A549 (cell line): ENCODE measurements at regions not wholly inside any gene's neighbourhood (a gene's known extent, or its start where the extent isn't known, plus 50 kb on each side); places are given as distances from the start of the nearest gene placed in this dataset.

Experiments used
- ATAC-seq, 2 experiments: fragments of 200-7000 bp in 1 of 2; fragments of >200 bp in 1 of 2; cut with Nextera tagmentation in 1 of 2; cut with Tn5 transposase in 1 of 2; 3 replicates each; pipeline versions ENCODE4 v1.8.0 to v1.9.1; 2018 to 2020; ENCODE audit warnings: mild to moderate bottlenecking in 1 of 2, moderate library complexity in 1 of 2
- CTCF ChIA-PET: fragments of 300-600 bp; sonication (Branson Sonifier 250); formaldehyde crosslinking; extraction: SDS; loops from one replicate; lab custom pipeline; 2021; ENCODE audit warnings: antibody characterized with exemption, inconsistent platforms; lab: Yijun Ruan, JAX
- POLR2A ChIA-PET: fragments of 350-600 bp; formaldehyde crosslinking; extraction: SDS; loops from one replicate; lab custom pipeline; 2021; ENCODE audit warnings: antibody characterized with exemption, inconsistent platforms; lab: Yijun Ruan, JAX
- DNase-seq, 2 experiments: peaks; one replicate each; pipeline versions ENCODE4 v3.0.0 to v3.0.0-alpha.2; 2011 to 2016; ENCODE audit warnings: low read depth in 1 of 2, low spot score in 1 of 2
- FAIRE-seq: peaks from 2 replicates; lab custom pipeline; 2011; peaks lifted over from hg19 to GRCh38; lab: Jason Lieb, UNC
- H3K27ac ChIP-seq, 2 experiments: fragments of >200 bp; sonication (Bioruptor Twin); formaldehyde crosslinking; 3 replicates each; pipeline ENCODE4 v1.5.1; 2016 to 2017
- H3K4me1 ChIP-seq: fragments of >200 bp; sonication (Bioruptor Twin); formaldehyde crosslinking; 3 replicates; pipeline ENCODE4 v1.6.1; 2016
- H3K4me2 ChIP-seq: fragments of >200 bp; sonication (Bioruptor Twin); formaldehyde crosslinking; 3 replicates; pipeline ENCODE4 v1.6.1; 2016
- H3K4me3 ChIP-seq: fragments of >200 bp; sonication (Bioruptor Twin); formaldehyde crosslinking; 3 replicates; pipeline ENCODE4 v1.5.1; 2016
- H3K9me3 ChIP-seq: fragments of >200 bp; sonication (Bioruptor Twin); formaldehyde crosslinking; 3 replicates; pipeline ENCODE4 v1.6.1; 2016
- CBX2 ChIP-seq: fragments of 200-600 bp; sonication (generic); IDR thresholded peaks from 2 replicates; pipeline ENCODE4 v1.6.1; 2016; ENCODE audit warnings: low read depth, mild to moderate bottlenecking, borderline replicate concordance
- CHD4 ChIP-seq: fragments of 200-600 bp; sonication (generic); IDR thresholded peaks from 2 replicates; pipeline ENCODE4 v1.6.1; 2016; ENCODE audit warnings: antibody characterized with exemption, mild to moderate bottlenecking, borderline replicate concordance
- EHF ChIP-seq: fragments of 250-450 bp; sonication (Bioruptor Pico); IDR thresholded peaks from 2 replicates; pipeline ENCODE4 v1.5.0; 2020; ENCODE audit warnings: mild to moderate bottlenecking
- ESRRA ChIP-seq: fragments of 150-350 bp; IDR thresholded peaks from 2 replicates; pipeline ENCODE4 v1.6.1; 2014; ENCODE audit warnings: mild to moderate bottlenecking, low read length, borderline replicate concordance
- FOSB ChIP-seq: fragments of 250-450 bp; sonication (Bioruptor Pico); IDR thresholded peaks from 2 replicates; pipeline ENCODE4 v1.5.0; 2020; ENCODE audit warnings: mild to moderate bottlenecking, moderate library complexity
- JUN ChIP-seq, 2 experiments: fragments of >200 bp; sonication (Bioruptor Twin); formaldehyde crosslinking; IDR thresholded peaks; 2 replicates in 1 of 2; 3 replicates in 1 of 2; pipeline ENCODE4 v1.6.1; 2016 to 2017
- JUNB ChIP-seq: fragments of >200 bp; sonication (Bioruptor Twin); formaldehyde crosslinking; IDR thresholded peaks from 2 replicates; pipeline ENCODE4 v1.6.1; 2016
- KDM1A ChIP-seq: fragments of 200-600 bp; sonication (generic); IDR thresholded peaks from 2 replicates; pipeline ENCODE4 v1.6.1; 2016; ENCODE audit warnings: low read depth, mild to moderate bottlenecking
- MAFK ChIP-seq: fragments of 450-650 bp; IDR thresholded peaks from 2 replicates; pipeline ENCODE4 v1.6.1; 2014; ENCODE audit not compliant: partially characterized antibody
- NFE2L2 ChIP-seq: fragments of 150-350 bp; conservative IDR thresholded peaks from 2 replicates; pipeline ENCODE4 v1.6.1; 2014; ENCODE audit warnings: low read length
- NPAS2 ChIP-seq: fragments of 250-450 bp; sonication (Bioruptor Pico); IDR thresholded peaks from 2 replicates; pipeline ENCODE4 v1.8.0; 2022; ENCODE audit warnings: mild to moderate bottlenecking, moderate library complexity, borderline replicate concordance
- RAD21 ChIP-seq, 2 experiments: fragments of >200 bp in 1 of 2; sonication (Bioruptor Twin) in 1 of 2; formaldehyde crosslinking in 1 of 2; IDR thresholded peaks in 1 of 2; conservative IDR thresholded peaks in 1 of 2; 2 replicates in 1 of 2; 3 replicates in 1 of 2; pipeline ENCODE4 v1.6.1; 2012 to 2018; ENCODE audit warnings: inconsistent platforms in 1 of 2
- RARB ChIP-seq: fragments of 250-450 bp; sonication (Bioruptor Pico); IDR thresholded peaks from 2 replicates; pipeline ENCODE4 v1.8.0; 2021; ENCODE audit warnings: mild to moderate bottlenecking, moderate library complexity
- RCOR1 ChIP-seq: fragments of 150-350 bp; IDR thresholded peaks from 2 replicates; pipeline ENCODE4 v1.6.1; 2014; ENCODE audit warnings: antibody characterized with exemption, low read length, low read depth
- RFX5 ChIP-seq: fragments of 450-650 bp; IDR thresholded peaks from 2 replicates; pipeline ENCODE4 v1.7.1; 2014; ENCODE audit warnings: antibody characterized with exemption, mild to moderate bottlenecking, moderate library complexity
- RNF2 ChIP-seq: fragments of 200-600 bp; sonication (generic); IDR thresholded peaks from 2 replicates; pipeline ENCODE4 v1.6.1; 2016; ENCODE audit warnings: low read depth, mild to moderate bottlenecking, antibody characterized with exemption, moderate library complexity, borderline replicate concordance
- SMC3 ChIP-seq: fragments of >200 bp; sonication (Bioruptor Twin); formaldehyde crosslinking; IDR thresholded peaks from 3 replicates; pipeline ENCODE4 v1.6.1; 2018; ENCODE audit warnings: inconsistent platforms
- TFCP2L1 ChIP-seq: fragments of 250-450 bp; sonication (Bioruptor Pico); IDR thresholded peaks from 2 replicates; pipeline ENCODE4 v1.5.0; 2021; ENCODE audit warnings: mild to moderate bottlenecking
- ZC3H11A ChIP-seq: fragments of 450-650 bp; IDR thresholded peaks from 2 replicates; pipeline ENCODE4 v1.6.1; 2014; ENCODE audit warnings: antibody characterized with exemption, mild to moderate bottlenecking
- ZFP36 ChIP-seq: fragments of 450-650 bp; IDR thresholded peaks from 2 replicates; pipeline ENCODE4 v1.6.1; 2014; ENCODE audit warnings: borderline replicate concordance; ENCODE audit not compliant: partially characterized antibody
- WGBS: methylation state at CpG from one replicate; pipeline ENCODE4 v1.1.6; 2017; ENCODE audit errors: missing lambda C conversion rate; 5-methylcytosine and 5-hydroxymethylcytosine counted together
- TF ChIP-seq, protein P1 (sequence below): fragments of >200 bp; sonication (Bioruptor Twin); formaldehyde crosslinking; IDR thresholded peaks from 3 replicates; pipeline ENCODE4 v1.6.1; 2016
- TF ChIP-seq, protein P2 (sequence below): fragments of >200 bp; sonication (Bioruptor Twin); formaldehyde crosslinking; IDR thresholded peaks from 2 replicates; pipeline ENCODE4 v1.6.1; 2016
- TF ChIP-seq, protein P3 (sequence below): fragments of >200 bp; sonication (Bioruptor Twin); formaldehyde crosslinking; IDR thresholded peaks from 3 replicates; pipeline ENCODE4 v1.5.1; 2016
- TF ChIP-seq, protein P4 (sequence below): fragments of 200-600 bp; sonication (generic); IDR thresholded peaks from 2 replicates; pipeline ENCODE4 v1.6.1; 2016; ENCODE audit warnings: antibody characterized with exemption, mild to moderate bottlenecking, moderate library complexity

DNA sequence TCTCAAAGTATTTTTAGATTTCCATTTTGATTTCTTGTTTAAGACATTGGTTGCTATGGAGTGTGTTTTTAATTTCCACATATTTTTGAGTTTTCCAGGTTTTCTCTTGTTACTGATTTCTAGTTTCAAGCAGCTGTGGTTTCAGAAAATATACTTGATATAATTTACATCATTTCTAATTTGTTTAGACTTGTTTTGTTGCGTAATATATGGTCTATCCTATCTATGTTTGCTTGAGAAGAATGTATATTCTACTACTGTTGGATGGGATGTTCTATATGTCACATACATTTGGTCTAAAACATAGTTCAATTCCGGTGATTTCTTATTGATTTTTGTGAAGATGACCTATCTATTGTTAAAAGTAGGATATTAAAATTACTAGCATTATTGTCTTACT lies 170.5 kb upstream of the EMCN start:
- ChIA-PET CTCF (no interaction called here), POLR2A (no interaction called here)
- no peak overlapping the region for H3K4me3 ChIP-seq
- no peak for ATAC-seq
- no peaks in the 10 kb centered on the region for H3K4me1 ChIP-seq
- H3K27ac ChIP-seq: no peak overlapping the region
- no peak for TF ChIP-seq RNF2
- TF ChIP-seq ESRRA: no peak
- TF ChIP-seq MAFK: no peak
- TF ChIP-seq FOSB (CRISPR knock-in tag): no peak
- TF ChIP-seq, protein P1, sequence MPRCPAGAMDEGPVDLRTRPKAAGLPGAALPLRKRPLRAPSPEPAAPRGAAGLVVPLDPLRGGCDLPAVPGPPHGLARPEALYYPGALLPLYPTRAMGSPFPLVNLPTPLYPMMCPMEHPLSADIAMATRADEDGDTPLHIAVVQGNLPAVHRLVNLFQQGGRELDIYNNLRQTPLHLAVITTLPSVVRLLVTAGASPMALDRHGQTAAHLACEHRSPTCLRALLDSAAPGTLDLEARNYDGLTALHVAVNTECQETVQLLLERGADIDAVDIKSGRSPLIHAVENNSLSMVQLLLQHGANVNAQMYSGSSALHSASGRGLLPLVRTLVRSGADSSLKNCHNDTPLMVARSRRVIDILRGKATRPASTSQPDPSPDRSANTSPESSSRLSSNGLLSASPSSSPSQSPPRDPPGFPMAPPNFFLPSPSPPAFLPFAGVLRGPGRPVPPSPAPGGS: no peak
- no peak for TF ChIP-seq RCOR1
- TF ChIP-seq RARB: no peak
- TF ChIP-seq NFE2L2: no peak
- TF ChIP-seq SMC3: no peak
- no peak for DNase-seq
- no peak for FAIRE-seq
- no peaks in the 10 kb centered on the region for H3K9me3 ChIP-seq
- H3K4me2 ChIP-seq: no peak overlapping the region
- WGBS: 32% methylated on average over 2 of the region's 2 CpGs

DNA sequence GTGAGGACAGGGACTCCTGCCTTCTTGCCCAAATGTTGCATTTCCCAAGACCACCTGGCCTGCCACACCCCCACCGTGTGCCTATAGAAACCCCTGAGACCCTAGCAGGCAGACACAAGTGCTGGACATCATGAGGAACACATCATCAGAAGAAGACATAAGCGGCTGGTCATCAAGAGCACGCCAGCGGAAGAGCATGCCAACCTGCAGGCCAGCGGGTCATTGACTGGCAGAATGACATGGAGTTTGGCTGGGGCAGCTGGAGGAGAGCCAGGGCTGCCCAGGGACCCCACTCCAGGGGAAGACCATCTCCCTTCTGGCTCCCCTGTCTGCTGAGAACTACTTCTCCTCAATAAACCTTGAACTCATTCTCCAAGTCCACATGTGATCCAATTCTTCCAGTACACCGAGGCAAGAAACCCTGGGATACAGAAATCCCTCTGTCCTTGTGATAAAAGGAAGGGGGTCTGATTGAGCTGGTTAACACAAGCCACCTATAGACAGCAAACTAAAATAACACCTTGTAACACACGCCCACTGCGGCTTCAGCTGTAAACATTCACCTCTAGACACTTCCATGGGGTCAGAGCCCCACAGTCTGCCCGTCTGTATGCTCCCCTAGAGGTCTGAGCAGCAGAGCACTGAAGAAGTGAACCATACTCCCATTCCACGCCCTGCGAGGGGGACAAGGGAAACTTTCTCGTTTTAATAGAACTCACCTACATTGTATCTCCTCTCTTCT lies 164.8 kb upstream of the EMCN start:
- FAIRE-seq (no peak), ATAC-seq (no peak), DNase-seq (no peak)
- ChIA-PET POLR2A (no interaction called here), CTCF (no interaction called here)
- Histone ChIP-seq H3K27ac (no peak overlapping the region), H3K4me3 (no peak overlapping the region), H3K4me2 (no peak overlapping the region), H3K4me1 (no peaks in the 10 kb centered on the region), H3K9me3 (no peaks in the 10 kb centered on the region)
- no peak for TF ChIP-seq NPAS2 (CRISPR knock-in tag)
- no peak for TF ChIP-seq CBX2
- no peak for TF ChIP-seq ESRRA
- TF ChIP-seq RFX5: no peak
- TF ChIP-seq CHD4: no peak
- TF ChIP-seq JUN (IDR thresholded peaks at IDR 0.05): no peak
- no peak for TF ChIP-seq TFCP2L1 (CRISPR knock-in tag)
- TF ChIP-seq ZFP36: no peak
- TF ChIP-seq, protein P2, sequence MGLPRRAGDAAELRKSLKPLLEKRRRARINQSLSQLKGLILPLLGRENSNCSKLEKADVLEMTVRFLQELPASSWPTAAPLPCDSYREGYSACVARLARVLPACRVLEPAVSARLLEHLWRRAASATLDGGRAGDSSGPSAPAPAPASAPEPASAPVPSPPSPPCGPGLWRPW: no peak
- no peak for TF ChIP-seq ZC3H11A
- TF ChIP-seq FOSB (CRISPR knock-in tag): no peak
- TF ChIP-seq KDM1A: no peak
- no peak for TF ChIP-seq EHF (CRISPR knock-in tag)
- TF ChIP-seq, protein P3, sequence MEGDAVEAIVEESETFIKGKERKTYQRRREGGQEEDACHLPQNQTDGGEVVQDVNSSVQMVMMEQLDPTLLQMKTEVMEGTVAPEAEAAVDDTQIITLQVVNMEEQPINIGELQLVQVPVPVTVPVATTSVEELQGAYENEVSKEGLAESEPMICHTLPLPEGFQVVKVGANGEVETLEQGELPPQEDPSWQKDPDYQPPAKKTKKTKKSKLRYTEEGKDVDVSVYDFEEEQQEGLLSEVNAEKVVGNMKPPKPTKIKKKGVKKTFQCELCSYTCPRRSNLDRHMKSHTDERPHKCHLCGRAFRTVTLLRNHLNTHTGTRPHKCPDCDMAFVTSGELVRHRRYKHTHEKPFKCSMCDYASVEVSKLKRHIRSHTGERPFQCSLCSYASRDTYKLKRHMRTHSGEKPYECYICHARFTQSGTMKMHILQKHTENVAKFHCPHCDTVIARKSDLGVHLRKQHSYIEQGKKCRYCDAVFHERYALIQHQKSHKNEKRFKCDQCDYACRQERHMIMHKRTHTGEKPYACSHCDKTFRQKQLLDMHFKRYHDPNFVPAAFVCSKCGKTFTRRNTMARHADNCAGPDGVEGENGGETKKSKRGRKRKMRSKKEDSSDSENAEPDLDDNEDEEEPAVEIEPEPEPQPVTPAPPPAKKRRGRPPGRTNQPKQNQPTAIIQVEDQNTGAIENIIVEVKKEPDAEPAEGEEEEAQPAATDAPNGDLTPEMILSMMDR: no peak
- TF ChIP-seq RAD21 (conservative IDR thresholded peaks at IDR 0.05 in 1 of 2, IDR thresholded peaks at IDR 0.05 in 1 of 2): no peak
- no peak for TF ChIP-seq JUNB
- WGBS: 49% methylated on average over 11 of the region's 12 CpGs

DNA sequence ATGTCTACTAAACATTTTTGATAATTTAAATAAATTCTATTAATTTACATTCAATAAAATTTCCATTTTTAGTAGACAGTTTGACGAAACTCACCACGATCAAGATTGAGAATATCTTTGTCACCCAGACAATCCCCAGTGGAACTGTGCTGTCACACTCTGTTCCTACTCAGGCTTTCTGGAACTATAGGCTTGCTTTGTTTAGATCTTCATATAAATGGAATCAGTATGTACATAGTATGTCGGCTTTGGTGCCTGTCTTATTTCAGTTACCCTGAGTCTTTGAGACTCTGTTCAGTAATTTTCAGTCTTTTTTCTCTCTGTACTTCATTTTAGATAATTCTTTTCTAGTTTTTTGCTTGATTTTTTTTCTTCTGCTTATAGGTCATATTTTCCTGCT lies 163.5 kb upstream of the EMCN start:
- CTCF ChIA-PET: no interaction called here
- POLR2A ChIA-PET: no interaction called here
- no peak for DNase-seq
- Histone ChIP-seq H3K4me2 (no peak overlapping the region), H3K4me3 (no peak overlapping the region), H3K9me3 (no peaks in the 10 kb centered on the region), H3K4me1 (no peaks in the 10 kb centered on the region), H3K27ac (no peak overlapping the region)
- ATAC-seq: no peak
- 72% methylated on average over 3 of the region's 3 CpGs for WGBS
- no peak for FAIRE-seq
- TF ChIP-seq, protein P4, sequence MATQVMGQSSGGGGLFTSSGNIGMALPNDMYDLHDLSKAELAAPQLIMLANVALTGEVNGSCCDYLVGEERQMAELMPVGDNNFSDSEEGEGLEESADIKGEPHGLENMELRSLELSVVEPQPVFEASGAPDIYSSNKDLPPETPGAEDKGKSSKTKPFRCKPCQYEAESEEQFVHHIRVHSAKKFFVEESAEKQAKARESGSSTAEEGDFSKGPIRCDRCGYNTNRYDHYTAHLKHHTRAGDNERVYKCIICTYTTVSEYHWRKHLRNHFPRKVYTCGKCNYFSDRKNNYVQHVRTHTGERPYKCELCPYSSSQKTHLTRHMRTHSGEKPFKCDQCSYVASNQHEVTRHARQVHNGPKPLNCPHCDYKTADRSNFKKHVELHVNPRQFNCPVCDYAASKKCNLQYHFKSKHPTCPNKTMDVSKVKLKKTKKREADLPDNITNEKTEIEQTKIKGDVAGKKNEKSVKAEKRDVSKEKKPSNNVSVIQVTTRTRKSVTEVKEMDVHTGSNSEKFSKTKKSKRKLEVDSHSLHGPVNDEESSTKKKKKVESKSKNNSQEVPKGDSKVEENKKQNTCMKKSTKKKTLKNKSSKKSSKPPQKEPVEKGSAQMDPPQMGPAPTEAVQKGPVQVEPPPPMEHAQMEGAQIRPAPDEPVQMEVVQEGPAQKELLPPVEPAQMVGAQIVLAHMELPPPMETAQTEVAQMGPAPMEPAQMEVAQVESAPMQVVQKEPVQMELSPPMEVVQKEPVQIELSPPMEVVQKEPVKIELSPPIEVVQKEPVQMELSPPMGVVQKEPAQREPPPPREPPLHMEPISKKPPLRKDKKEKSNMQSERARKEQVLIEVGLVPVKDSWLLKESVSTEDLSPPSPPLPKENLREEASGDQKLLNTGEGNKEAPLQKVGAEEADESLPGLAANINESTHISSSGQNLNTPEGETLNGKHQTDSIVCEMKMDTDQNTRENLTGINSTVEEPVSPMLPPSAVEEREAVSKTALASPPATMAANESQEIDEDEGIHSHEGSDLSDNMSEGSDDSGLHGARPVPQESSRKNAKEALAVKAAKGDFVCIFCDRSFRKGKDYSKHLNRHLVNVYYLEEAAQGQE: no peak
- no peak for TF ChIP-seq CHD4
- TF ChIP-seq, all 56 proteins: peak for 0
